RWPE1 (cell line): ENCODE measurements at regions not wholly inside any gene's neighbourhood (a gene's known extent, or its start where the extent isn't known, plus 50 kb on each side); places are given as distances from the start of the nearest gene placed in this dataset.
A peak's percentile ranks its signal among the peaks of the same experiment; 100 is the strongest.

Experiments
- CTCF ChIA-PET: fragments of 350-600 bp; sonication (Branson Sonifier 250); formaldehyde crosslinking; extraction: SDS; loops from one replicate; lab custom pipeline; 2021; lab: Yijun Ruan, JAX
- POLR2A ChIA-PET: fragments of 400-600 bp; formaldehyde crosslinking; extraction: SDS; loops from one replicate; lab custom pipeline; 2020; ENCODE audit warnings: antibody characterized with exemption; ENCODE audit not compliant: low non-redundant PET; lab: Yijun Ruan, JAX
- DNase-seq: peaks from one replicate; pipeline ENCODE4 v3.0.0; 2012; ENCODE audit warnings: low spot score
- H3K27ac ChIP-seq: fragments of 450-650 bp; 2 replicates; pipeline ENCODE4 v1.5.1; 2017
- CTCF ChIP-seq: fragments of 450-650 bp; conservative IDR thresholded peaks from 2 replicates; pipeline ENCODE4 v1.5.1; 2017; ENCODE audit warnings: low read depth, mild to moderate bottlenecking

- peak overlapping the region; percentile 17; the same call in 1 of the 2 replicates for H3K27ac ChIP-seq
- ChIA-PET POLR2A (no interaction called here), CTCF (interaction anchor here (0.7 to 0.9 kb wide), 2 partner anchors 19 to 52 kb away, joined by 4 to 5 read pairs; no protein-coding TSS in a partner anchor)
- DNase-seq: no peak
- no peak for TF ChIP-seq CTCF
Measured at GRCh38 chr1:201736707-201737320, 92.1 kb upstream of the IPO9 start.

DNA sequence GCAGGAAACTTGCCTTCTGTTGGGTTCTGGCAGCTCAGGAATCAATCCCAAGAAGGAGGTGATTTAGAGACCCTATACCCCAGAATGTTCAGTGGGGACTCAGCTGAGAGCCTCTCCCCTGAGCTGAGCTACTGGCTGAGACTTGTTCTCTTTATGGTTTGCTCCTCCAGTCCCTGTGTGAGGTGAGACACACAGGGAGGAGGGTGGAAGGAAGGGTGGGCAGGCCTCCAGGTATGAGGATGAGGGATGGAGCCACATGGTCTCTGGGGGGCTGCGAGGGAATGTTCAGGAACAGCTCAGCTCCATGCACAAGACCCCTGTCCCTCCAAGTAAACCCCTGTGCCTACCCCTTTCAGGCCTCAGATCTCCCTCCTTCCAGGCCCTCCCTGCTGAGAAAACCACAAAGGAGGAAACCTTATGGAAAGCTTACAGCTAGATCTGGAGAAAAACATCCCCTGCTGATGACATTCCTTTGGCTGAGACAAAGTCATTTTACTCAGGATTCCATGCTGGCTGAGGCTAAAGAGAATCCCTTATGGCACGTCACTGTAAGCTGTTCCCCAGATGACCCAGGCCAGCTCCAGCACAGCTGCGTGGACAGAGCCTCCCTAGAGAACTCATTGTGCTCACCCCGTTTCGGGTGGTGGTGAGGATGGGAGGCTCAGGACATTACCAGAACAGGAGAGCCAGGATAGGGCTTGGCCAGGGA lies 91.5 kb upstream of the IPO9 start:
- ChIA-PET CTCF (interaction anchor here (0.6 to 1.5 kb wide), 4 partner anchors 19 to 635 kb away, joined by 3 to 7 read pairs (median 4); no protein-coding TSS in a partner anchor), POLR2A (no interaction called here)
- DNase-seq: no peak
- no peak for TF ChIP-seq CTCF
- H3K27ac ChIP-seq: peak overlapping the region; percentile 52

- CTCF ChIA-PET: interaction anchor here (0.8 to 1.9 kb wide), 4 partner anchors 29 to 179 kb away, joined by 3 to 12 read pairs (median 8); no protein-coding TSS in a partner anchor
Measured at GRCh38 chr1:201739080-201739479, 89.9 kb upstream of the IPO9 start.

DNA sequence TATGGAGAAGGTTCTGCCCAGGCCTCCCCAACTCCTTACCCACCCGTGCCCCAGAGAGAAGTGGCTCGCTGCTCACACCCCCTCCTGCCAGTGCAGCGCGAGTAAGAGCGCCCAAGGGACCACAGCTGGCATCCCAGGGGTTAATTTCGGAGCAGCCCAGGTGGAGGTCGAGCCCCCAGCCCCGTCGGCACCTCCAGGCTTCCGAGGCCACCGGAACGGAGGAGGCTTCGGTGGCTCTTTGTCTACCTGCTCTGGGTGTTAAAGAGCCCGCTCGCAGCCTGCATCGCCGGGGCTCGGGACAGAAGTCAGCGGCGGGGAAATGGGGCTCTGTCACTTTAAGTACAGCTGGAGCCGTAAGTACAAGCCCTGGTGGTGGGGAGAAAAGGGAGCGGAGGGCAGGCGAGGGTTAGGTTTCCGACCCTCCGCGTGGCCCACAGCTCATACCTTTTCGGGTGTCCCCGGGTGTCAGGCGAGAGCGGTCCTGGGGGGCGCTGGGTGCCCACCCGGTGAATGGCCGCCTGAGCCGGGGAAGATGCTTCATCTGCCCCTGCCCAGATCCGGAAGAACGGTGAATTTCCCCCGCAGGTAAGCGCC lies 89.4 kb upstream of the IPO9 start:
- TF ChIP-seq CTCF: no peak
- H3K27ac ChIP-seq: peak overlapping the region; percentile 76
- ChIA-PET POLR2A (no interaction called here), CTCF (interaction anchor here (0.6 to 1.9 kb wide), 7 partner anchors 17 to 210 kb away, joined by 3 to 12 read pairs (median 6); no protein-coding TSS in a partner anchor)
- DNase-seq: peak; percentile 79

More at GRCh38 chr1:201739080-201739479, 89.9 kb upstream of the IPO9 start:
- H3K27ac ChIP-seq: peak overlapping the region; percentile 76
- no peak for TF ChIP-seq CTCF
- DNase-seq: no peak
- POLR2A ChIA-PET: no interaction called here

DNA sequence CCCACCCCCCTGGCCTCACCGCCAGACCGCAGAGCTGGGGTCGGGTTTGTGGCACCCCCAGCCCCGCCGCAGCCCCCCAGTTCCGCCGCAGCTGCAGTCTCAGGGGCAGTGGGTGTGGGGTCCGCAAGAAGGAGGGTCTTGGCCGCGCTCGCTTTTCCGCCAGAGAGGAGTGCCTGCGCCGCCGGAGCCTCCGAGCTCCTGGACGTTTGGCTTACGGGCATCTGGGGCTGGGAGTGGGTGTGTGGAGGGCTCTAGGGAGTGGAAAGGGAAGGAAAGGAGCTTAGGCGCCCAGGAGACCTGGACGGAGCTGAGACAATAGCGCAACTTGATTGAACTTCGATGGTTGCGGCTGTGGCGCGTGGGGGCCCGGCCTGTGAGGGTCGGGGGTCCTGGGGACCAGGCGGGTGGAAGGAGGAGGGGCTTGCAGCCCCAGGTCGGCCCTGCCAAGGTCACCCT lies 88.8 kb upstream of the IPO9 start:
- CTCF ChIA-PET: interaction anchor here (0.5 to 1.9 kb wide), 9 partner anchors 18 to 1225 kb away, joined by 3 to 12 read pairs (median 4); no protein-coding TSS in a partner anchor
- peak; percentile 44 for DNase-seq
- no peak for TF ChIP-seq CTCF
- POLR2A ChIA-PET: no interaction called here
- peak overlapping the region; percentile 76 for H3K27ac ChIP-seq

- peak overlapping the region; percentile 76 for H3K27ac ChIP-seq
- DNase-seq: no peak
- no peak for TF ChIP-seq CTCF
- ChIA-PET CTCF (interaction anchor here (0.5 to 1.9 kb wide), 4 partner anchors 18 to 1224 kb away, joined by 3 to 12 read pairs (median 5); no protein-coding TSS in a partner anchor), POLR2A (no interaction called here)
Measured at GRCh38 chr1:201740670-201741111, 88.3 kb upstream of the IPO9 start.
